ENCODE measurements at regions not wholly inside any gene's neighbourhood (a gene's known extent, or its start where the extent isn't known, plus 50 kb on each side); places are given as distances from the start of the nearest gene placed in this dataset.

GRCh38 chr2:128702616-128703015 is 383.9 kb upstream of the HS6ST1 start:
- Mint-ChIP-seq H3K4me3 (no peak overlapping the region), H3K27ac (no peak overlapping the region), H3K36me3 (peaks cover 0 to 19% of the 10 kb centered on the region in 2 donors), H3K4me1 (no peaks in the 10 kb centered on the region), H3K9me3 (peaks cover 3 to 28% (median 18%) of the 10 kb centered on the region in 7 donors), H3K27me3 (peaks cover 0 to 8% (median 5%) of the 10 kb centered on the region in 3 donors)
- ATAC-seq (ENCODE audit: low read depth in 2 of 2) (no peak), DNase-seq (no peak)

GRCh38 chr2:128708106-128708816 is 389.6 kb upstream of the HS6ST1 start:
- H3K27me3 Mint-ChIP-seq = peaks cover 5 to 8% (median 5%) of the 10 kb centered on the region in 3 donors
- DNase-seq (no peak), ATAC-seq (ENCODE audit: low read depth in 2 of 2) (no peak)
- peaks cover 8 to 45% of the 10 kb centered on the region in 2 donors for H3K36me3 Mint-ChIP-seq
- H3K9me3 Mint-ChIP-seq = peaks cover 18 to 56% (median 44%) of the 10 kb centered on the region in 7 donors
- H3K4me3 Mint-ChIP-seq = no peak overlapping the region
- H3K4me1 Mint-ChIP-seq = peaks cover 4 to 15% (median 8%) of the 10 kb centered on the region in 3 donors
- H3K27ac Mint-ChIP-seq = peak overlapping the region in 1 of 6 donors; percentile 33

DNA sequence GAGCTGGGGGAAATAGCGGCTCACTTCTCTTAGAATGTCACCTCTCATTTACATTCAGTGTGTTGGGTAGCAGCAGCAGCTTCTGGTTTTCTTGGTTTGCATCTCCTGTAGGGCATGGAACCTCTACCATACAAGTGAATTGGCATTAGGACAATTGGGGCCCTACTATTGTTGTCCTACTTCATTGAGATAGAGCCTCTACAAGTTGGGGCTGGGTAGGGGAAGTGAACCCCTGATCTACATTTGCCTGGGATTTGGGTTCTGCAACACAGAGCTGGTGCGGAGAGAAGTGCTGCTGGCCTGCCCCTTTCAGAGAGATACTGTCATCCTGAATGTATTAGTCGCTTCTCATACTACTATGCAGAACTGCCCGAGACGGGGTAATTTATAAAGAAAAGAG is 391.6 kb upstream of the HS6ST1 start:
- peaks cover 6 to 13% (median 8%) of the 10 kb centered on the region in 3 donors for H3K27me3 Mint-ChIP-seq
- no peak for ATAC-seq (ENCODE audit: low read depth in 2 of 2)
- DNase-seq = no peak
- H3K4me1 Mint-ChIP-seq = peaks cover 4 to 21% (median 8%) of the 10 kb centered on the region in 3 donors
- H3K36me3 Mint-ChIP-seq = peaks cover 8 to 38% of the 10 kb centered on the region in 2 donors
- peak overlapping the region in 4 of 6 donors; percentile 0 to 43 (median 8) for H3K27ac Mint-ChIP-seq
- H3K4me3 Mint-ChIP-seq = peak overlapping the region in 2 of 8 donors; percentile 16 to 57
- peaks cover 16 to 45% (median 33%) of the 10 kb centered on the region in 7 donors for H3K9me3 Mint-ChIP-seq

DNA sequence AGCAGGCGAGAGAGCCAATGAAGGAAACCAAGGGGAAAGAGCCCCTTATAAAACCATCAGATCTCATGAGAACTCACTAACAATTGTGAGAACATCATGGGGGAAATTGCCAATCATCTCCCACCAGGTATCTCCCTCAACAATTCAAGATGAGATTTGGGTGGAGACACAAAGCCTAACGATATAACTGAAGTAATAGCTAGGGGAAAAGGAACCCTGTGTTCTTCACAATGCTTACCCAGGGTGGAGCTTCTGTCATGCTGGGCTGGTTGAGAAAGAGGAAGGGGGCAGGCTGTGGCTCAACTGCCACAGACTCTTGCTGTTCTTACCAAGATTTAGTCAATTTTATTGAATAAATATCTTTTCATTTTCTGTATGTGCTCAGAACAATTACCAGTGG is 392.1 kb upstream of the HS6ST1 start:
- Mint-ChIP-seq H3K4me3 (peak overlapping the region in 3 of 8 donors; percentile 9 to 57 (median 29)), H3K4me1 (peaks cover 4 to 21% (median 8%) of the 10 kb centered on the region in 3 donors), H3K36me3 (peaks cover 8 to 38% of the 10 kb centered on the region in 2 donors), H3K9me3 (peaks cover 16 to 43% (median 32%) of the 10 kb centered on the region in 7 donors), H3K27ac (peak overlapping the region in 1 of 6 donors; percentile 2), H3K27me3 (peaks cover 9 to 17% (median 13%) of the 10 kb centered on the region in 3 donors)
- DNase-seq (no peak), ATAC-seq (ENCODE audit: low read depth in 2 of 2) (peak in 1 of 2 donors; percentile 82)

DNA sequence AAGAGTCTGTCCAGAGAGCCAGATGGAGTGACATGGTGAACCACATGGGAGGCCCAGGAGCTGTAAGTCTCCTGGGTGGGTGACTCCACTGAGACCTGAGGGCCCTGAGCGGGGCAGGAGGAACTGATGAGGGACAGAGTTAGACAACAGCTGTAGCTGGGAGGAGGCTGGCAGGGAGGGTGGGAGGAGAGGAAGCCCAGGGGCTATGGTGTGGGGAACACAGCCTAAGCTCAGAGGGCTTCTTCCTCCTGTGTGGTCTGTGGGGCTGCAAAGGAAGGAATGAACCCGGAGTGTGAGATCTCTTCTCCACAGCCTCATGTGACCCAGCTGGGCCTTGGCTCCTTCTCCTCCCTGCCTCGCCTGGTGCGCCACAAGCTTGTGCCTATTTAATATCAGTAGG is 395.6 kb upstream of the HS6ST1 start:
- H3K27ac Mint-ChIP-seq = peak overlapping the region in 1 of 6 donors; percentile 69
- peaks cover 21 to 29% (median 26%) of the 10 kb centered on the region in 3 donors for H3K27me3 Mint-ChIP-seq
- H3K36me3 Mint-ChIP-seq = peaks cover 0 to 12% of the 10 kb centered on the region in 2 donors
- H3K9me3 Mint-ChIP-seq = peaks cover 9 to 13% (median 10%) of the 10 kb centered on the region in 7 donors
- no peak overlapping the region for H3K4me3 Mint-ChIP-seq
- DNase-seq (no peak), ATAC-seq (ENCODE audit: low read depth in 2 of 2) (no peak)
- peaks cover 4 to 21% (median 8%) of the 10 kb centered on the region in 3 donors for H3K4me1 Mint-ChIP-seq

- peaks cover 4 to 21% (median 8%) of the 10 kb centered on the region in 3 donors for H3K4me1 Mint-ChIP-seq
- peaks cover 4 to 7% (median 6%) of the 10 kb centered on the region in 7 donors for H3K9me3 Mint-ChIP-seq
- H3K27ac Mint-ChIP-seq = peak overlapping the region in 1 of 6 donors; percentile 70
- H3K27me3 Mint-ChIP-seq = peaks cover 21 to 29% (median 26%) of the 10 kb centered on the region in 3 donors
- DNase-seq = no peak
- H3K4me3 Mint-ChIP-seq = no peak overlapping the region
- ATAC-seq (ENCODE audit: low read depth in 2 of 2) = no peak
- H3K36me3 Mint-ChIP-seq = peaks cover 0 to 6% of the 10 kb centered on the region in 2 donors
Observed at GRCh38 chr2:128714851-128715312, 396.2 kb upstream of the HS6ST1 start.

DNA sequence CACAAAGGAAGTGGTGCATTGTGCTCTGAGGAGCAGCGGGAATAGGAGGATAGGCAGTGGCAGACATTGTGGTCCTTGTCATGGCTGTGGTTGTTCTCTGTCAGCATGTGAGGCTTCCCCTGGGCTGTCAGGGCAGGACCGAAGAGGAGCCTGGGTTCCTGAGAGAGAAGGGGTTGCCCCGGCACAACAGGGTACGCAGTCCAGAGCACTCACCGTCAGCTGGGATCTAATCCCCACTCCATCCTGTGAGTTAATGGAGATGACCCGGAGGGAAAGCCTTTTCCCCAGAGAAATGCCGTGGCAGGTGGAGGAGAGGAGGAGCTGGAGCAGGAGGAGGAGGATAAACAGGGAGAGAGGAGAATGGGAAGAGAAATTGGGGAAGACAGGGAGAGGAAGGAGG is 396.7 kb upstream of the HS6ST1 start:
- Mint-ChIP-seq H3K4me3 (no peak overlapping the region), H3K27ac (peak overlapping the region in 2 of 6 donors; percentile 69 to 89), H3K27me3 (peaks cover 20 to 29% (median 26%) of the 10 kb centered on the region in 3 donors), H3K9me3 (peaks cover under 1 to 6% (median 2%) of the 10 kb centered on the region in 7 donors), H3K36me3 (peaks cover 0 to 2% of the 10 kb centered on the region in 2 donors), H3K4me1 (peaks cover 2 to 17% (median 7%) of the 10 kb centered on the region in 3 donors)
- ATAC-seq (ENCODE audit: low read depth in 2 of 2) (no peak), DNase-seq (no peak)

- Mint-ChIP-seq H3K27ac (peak overlapping the region in 1 of 6 donors; percentile 73), H3K4me1 (peaks cover 0 to 11% (median 0%) of the 10 kb centered on the region in 3 donors), H3K9me3 (peaks cover 0 to 6% (median 2%) of the 10 kb centered on the region in 7 donors), H3K36me3 (no peaks in the 10 kb centered on the region), H3K27me3 (peaks cover 17 to 29% (median 26%) of the 10 kb centered on the region in 3 donors), H3K4me3 (no peak overlapping the region)
- no peak for DNase-seq
- ATAC-seq (ENCODE audit: low read depth in 2 of 2) = no peak
Observed at GRCh38 chr2:128716299-128716721, 397.6 kb upstream of the HS6ST1 start.

GRCh38 chr2:128717758-128718710 is 399.4 kb upstream of the HS6ST1 start:
- Mint-ChIP-seq H3K27ac (no peak overlapping the region), H3K4me3 (no peak overlapping the region), H3K9me3 (peaks cover 0 to 6% (median 0%) of the 10 kb centered on the region in 7 donors), H3K4me1 (peaks cover 0 to 6% (median 0%) of the 10 kb centered on the region in 3 donors), H3K27me3 (peaks cover 17 to 29% (median 26%) of the 10 kb centered on the region in 3 donors), H3K36me3 (no peaks in the 10 kb centered on the region)
- ATAC-seq (ENCODE audit: low read depth in 2 of 2) (no peak), DNase-seq (no peak)

GRCh38 chr2:128720080-128721022 is 401.7 kb upstream of the HS6ST1 start:
- Mint-ChIP-seq H3K4me1 (no peaks in the 10 kb centered on the region), H3K4me3 (no peak overlapping the region), H3K27me3 (peaks cover 13 to 20% (median 14%) of the 10 kb centered on the region in 3 donors), H3K27ac (no peak overlapping the region), H3K36me3 (no peaks in the 10 kb centered on the region), H3K9me3 (peaks cover 0 to 6% (median 0%) of the 10 kb centered on the region in 7 donors)
- ATAC-seq (ENCODE audit: low read depth in 2 of 2) (no peak), DNase-seq (no peak)

- H3K27me3 Mint-ChIP-seq = peaks cover 7 to 13% (median 11%) of the 10 kb centered on the region in 3 donors
- no peak overlapping the region for H3K4me3 Mint-ChIP-seq
- no peaks in the 10 kb centered on the region for H3K36me3 Mint-ChIP-seq
- H3K4me1 Mint-ChIP-seq = no peaks in the 10 kb centered on the region
- ATAC-seq (ENCODE audit: low read depth in 2 of 2) (no peak), DNase-seq (no peak)
- H3K27ac Mint-ChIP-seq = no peak overlapping the region
- peaks cover 0 to 6% (median 0%) of the 10 kb centered on the region in 7 donors for H3K9me3 Mint-ChIP-seq
Observed at GRCh38 chr2:128721096-128721495, 402.4 kb upstream of the HS6ST1 start.

DNA sequence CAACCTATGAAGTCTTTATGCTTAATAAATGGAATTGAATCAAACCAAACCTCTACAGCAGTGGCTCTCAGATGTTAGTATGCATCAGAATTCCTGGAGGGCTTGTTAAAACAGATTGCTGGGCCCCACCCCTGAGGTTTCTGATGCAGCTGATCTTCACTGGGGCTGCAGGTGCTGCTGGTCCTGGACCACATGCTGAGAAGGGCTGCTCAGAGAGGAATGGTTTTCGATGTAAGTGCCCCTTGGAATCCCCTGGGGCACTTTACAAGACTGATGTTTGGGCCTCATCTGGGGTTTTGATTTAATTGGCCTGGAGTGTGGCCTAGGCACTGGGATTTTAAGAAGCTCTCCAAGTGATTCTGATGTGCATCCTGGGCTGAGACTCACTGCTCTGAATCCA is 403.8 kb upstream of the HS6ST1 start:
- DNase-seq = no peak
- peaks cover 0 to 6% (median 0%) of the 10 kb centered on the region in 7 donors for H3K9me3 Mint-ChIP-seq
- H3K27me3 Mint-ChIP-seq = peaks cover 3 to 7% (median 4%) of the 10 kb centered on the region in 3 donors
- peak overlapping the region in 1 of 6 donors; percentile 52 for H3K27ac Mint-ChIP-seq
- no peaks in the 10 kb centered on the region for H3K4me1 Mint-ChIP-seq
- no peak overlapping the region for H3K4me3 Mint-ChIP-seq
- H3K36me3 Mint-ChIP-seq = no peaks in the 10 kb centered on the region
- no peak for ATAC-seq (ENCODE audit: low read depth in 2 of 2)
